GM12878 (cell line): ENCODE measurements at regions not wholly inside any gene's neighbourhood (a gene's known extent, or its start where the extent isn't known, plus 50 kb on each side); places are given as distances from the start of the nearest gene placed in this dataset.

ENCODE experiments used
- ATAC-seq: fragments of 200-7000 bp; cut with Tn5 transposase; 3 replicates; pipeline ENCODE4 v1.9.1; 2020; ENCODE audit warnings: mild to moderate bottlenecking, moderate library complexity
- BruUV-seq: library from RNA; stranded (reverse); fragments of 400-500 nt; replicated peaks from 2 replicates; lab custom pipeline; 2021; lab: Mats Ljungman, UMichigan
- CTCF ChIA-PET: fragments of 300-600 bp; sonication (Branson Sonifier 250); formaldehyde crosslinking; extraction: SDS; loops from one replicate; lab custom pipeline; 2021; ENCODE audit warnings: inconsistent platforms; lab: Yijun Ruan, JAX
- POLR2A ChIA-PET: fragments of 350-600 bp; formaldehyde crosslinking; extraction: SDS; loops from one replicate; lab custom pipeline; 2021; ENCODE audit warnings: inconsistent platforms; lab: Charles Lee
- RAD21 ChIA-PET: fragments of 300-600 bp; sonication (Branson Sonifier 250); formaldehyde crosslinking; loops from one replicate; lab custom pipeline; 2023; ENCODE audit warnings: antibody characterized with exemption; ENCODE audit not compliant: unreplicated experiment; lab: Charles Lee
- SMC1A ChIA-PET: fragments of 300-600 bp; sonication (Branson Sonifier 250); formaldehyde crosslinking; loops from one replicate; lab custom pipeline; 2023; ENCODE audit not compliant: unreplicated experiment, uncharacterized antibody; lab: Charles Lee
- DNase-seq: peaks from one replicate; pipeline ENCODE4 v3.0.0-alpha.2; 2011; ENCODE audit warnings: low read depth, low spot score
- FAIRE-seq: peaks from 3 replicates; lab custom pipeline; 2011; peaks lifted over from hg19 to GRCh38; lab: Jason Lieb, UNC
- H2AFZ ChIP-seq: 2 replicates; pipeline ENCODE4 v1.6.0; 2011; ENCODE audit warnings: low read depth, low read length, control low read depth; ENCODE audit not compliant: control insufficient read depth
- H3K27ac ChIP-seq: 2 replicates; pipeline ENCODE4 v1.5.1; 2011; ENCODE audit warnings: control low read depth; ENCODE audit not compliant: control insufficient read depth, insufficient read depth
- H3K27me3 ChIP-seq, 2 experiments: replicated peaks in 1 of 2; 2 replicates each; pipeline versions ENCODE4 v1.6.0 to v1.6.1; 2011; ENCODE audit warnings: low read length in 1 of 2; ENCODE audit not compliant: control insufficient read depth in 2 of 2, insufficient read depth in 2 of 2
- H3K36me3 ChIP-seq, 2 experiments: 2 replicates each; pipeline ENCODE4 v1.5.1; 2011; ENCODE audit warnings: low read length in 1 of 2; ENCODE audit not compliant: control insufficient read depth in 2 of 2, insufficient read depth in 2 of 2
- H3K4me1 ChIP-seq: 2 replicates; pipeline ENCODE4 v1.6.1; 2011; ENCODE audit warnings: mild to moderate bottlenecking, low read length, moderate library complexity, mixed read lengths; ENCODE audit not compliant: control insufficient read depth, insufficient read depth
- H3K4me2 ChIP-seq: 2 replicates; pipeline ENCODE4 v1.6.0; 2011; ENCODE audit warnings: control low read depth; ENCODE audit not compliant: control insufficient read depth, insufficient read depth
- H3K4me3 ChIP-seq: fragments of 200-600 bp; sonication (generic); 2 replicates; pipeline ENCODE4 v1.5.1; 2016
- H3K79me2 ChIP-seq: 2 replicates; pipeline ENCODE4 v1.6.0; 2011; ENCODE audit warnings: low read length; ENCODE audit not compliant: control insufficient read depth, insufficient read depth
- H3K9ac ChIP-seq: 2 replicates; pipeline ENCODE4 v1.8.0; 2011; ENCODE audit warnings: low read length, control low read depth, mixed read lengths; ENCODE audit not compliant: control insufficient read depth, insufficient read depth
- H3K9me3 ChIP-seq: replicated peaks from 3 replicates; pipeline ENCODE4 v1.5.1; 2011; ENCODE audit warnings: mild to moderate bottlenecking, low read length; ENCODE audit not compliant: control insufficient read depth, insufficient read depth
- H4K20me1 ChIP-seq: 2 replicates; pipeline ENCODE4 v1.6.0; 2011; ENCODE audit not compliant: control insufficient read depth, insufficient read depth
- ATF7 ChIP-seq: fragments of 450-650 bp; IDR thresholded peaks from 2 replicates; pipeline ENCODE4 v1.6.1; 2016; ENCODE audit warnings: low read depth, mild to moderate bottlenecking
- CHD4 ChIP-seq: fragments of 200-600 bp; sonication (generic); IDR thresholded peaks from 2 replicates; pipeline ENCODE4 v1.6.1; 2016; ENCODE audit warnings: mild to moderate bottlenecking
- FOXK2 ChIP-seq: fragments of 450-650 bp; IDR thresholded peaks from 2 replicates; pipeline ENCODE4 v1.6.1; 2017; ENCODE audit warnings: mild to moderate bottlenecking, moderate library complexity
- IRF5 ChIP-seq: fragments of 450-650 bp; IDR thresholded peaks from 2 replicates; pipeline ENCODE4 v1.6.1; 2017; ENCODE audit warnings: borderline replicate concordance
- NBN ChIP-seq: fragments of 450-650 bp; IDR thresholded peaks from 2 replicates; pipeline ENCODE4 v1.6.1; 2016
- NRF1 ChIP-seq: conservative IDR thresholded peaks from 2 replicates; pipeline ENCODE4 v1.6.1; 2011; ENCODE audit warnings: mild to moderate bottlenecking, low read depth, low read length, improper control_type of control experiment
- PRDM15 ChIP-seq: fragments of 450-650 bp; formaldehyde crosslinking; IDR thresholded peaks from 2 replicates; pipeline ENCODE4 v1.4.0; 2020; ENCODE audit warnings: mild to moderate bottlenecking, moderate library complexity
- SREBF1 ChIP-seq: IDR thresholded peaks from 2 replicates; pipeline ENCODE4 v1.6.1; 2012; ENCODE audit warnings: mild to moderate bottlenecking, low read length
- SREBF2 ChIP-seq: IDR thresholded peaks from 2 replicates; pipeline ENCODE4 v1.6.1; 2012; ENCODE audit warnings: mild to moderate bottlenecking, low read length
- SRF ChIP-seq, 2 experiments: IDR thresholded peaks; 2 replicates each; pipeline ENCODE4 v1.6.1; 2011; ENCODE audit warnings: low read depth in 2 of 2, low read length in 2 of 2, mild to moderate bottlenecking in 1 of 2, moderate library complexity in 1 of 2
- YY1 ChIP-seq: IDR thresholded peaks from 2 replicates; pipeline ENCODE4 v1.6.1; 2011; ENCODE audit warnings: low read depth, mild to moderate bottlenecking, low read length
- in situ Hi-C: fragments of 300-500 bp; cut with MboI; formaldehyde crosslinking; loops from 9 replicates; pipeline ENCODE4 v1.14.3; 2018; ENCODE audit warnings: mixed read lengths
- intact Hi-C: fragments of 100-400 bp; cut with micrococcal nuclease; formaldehyde crosslinking; loops from one replicate; pipeline ENCODE4 v1.14.2; 2022; ENCODE audit not compliant: unreplicated experiment

- no peak for FAIRE-seq
Measured at GRCh38 chr4:66681962-66682361, 863.3 kb downstream of the CENPC start.

More at GRCh38 chr4:66681962-66682361, 863.3 kb downstream of the CENPC start:
- Histone ChIP-seq H3K4me2 (no peak overlapping the region), H3K79me2 (no peaks in the 10 kb centered on the region), H3K36me3 (no peaks in the 10 kb centered on the region), H4K20me1 (no peaks in the 10 kb centered on the region), H2AFZ (no peak overlapping the region), H3K27me3 (no peaks in the 10 kb centered on the region), H3K27ac (no peak overlapping the region), H3K9ac (no peak overlapping the region), H3K4me1 (no peaks in the 10 kb centered on the region), H3K9me3 (no peaks in the 10 kb centered on the region), H3K4me3 (no peak overlapping the region)
- TF ChIP-seq FOXK2 (no peak), SREBF2 (no peak), SREBF1 (no peak), SRF (IDR thresholded peaks at IDR 0.05; ENCODE audit: low read depth in 2 of 2, low read length in 2 of 2) (no peak), NBN (no peak), ATF7 (no peak), NRF1 (no peak), PRDM15 (CRISPR knock-in tag) (no peak), YY1 (no peak), IRF5 (no peak), CHD4 (no peak)
- in situ Hi-C loops = no loop called here
- ChIA-PET POLR2A (no interaction called here), RAD21 (no interaction called here), SMC1A (no interaction called here), CTCF (interaction anchor here (0.9 kb wide), 1 partner anchor 16 kb away, joined by 4 read pairs; no protein-coding TSS in a partner anchor)
- intact Hi-C loops = no loop called here
- DNase-seq = no peak
- ATAC-seq = no peak
- no TSS peak for BruUV-seq
